Ascending aorta (tissue), 2 donors: ENCODE measurements at regions not wholly inside any gene's neighbourhood (a gene's known extent, or its start where the extent isn't known, plus 50 kb on each side); places are given as distances from the start of the nearest gene placed in this dataset.
"Not testable (repeated sequence)": the region's sequence is repeated elsewhere in the genome, so short reads cannot be mapped to it uniquely, and the experiment has no call there.

Experiments used
- DNase-seq, 2 donors: peaks; one replicate each; pipeline ENCODE4 v3.0.0-alpha.2; 2019; ENCODE audit warnings: low spot score in 2 of 2
- H3K27ac ChIP-seq, 2 donors: fragments of 200-600 bp; sonication (generic); one replicate each; pipeline ENCODE4 v1.5.1; 2016 to 2017; ENCODE audit warnings: mild to moderate bottlenecking in 1 of 2
- H3K27me3 ChIP-seq: fragments of 200-600 bp; sonication (generic); one replicate; pipeline ENCODE4 v1.5.1; 2017
- H3K36me3 ChIP-seq, 2 donors: fragments of 200-600 bp; sonication (generic); one replicate each; pipeline ENCODE4 v1.5.1; 2016
- H3K4me1 ChIP-seq, 2 donors: fragments of 200-600 bp; sonication (generic); one replicate each; pipeline ENCODE4 v1.5.1; 2016 to 2017; ENCODE audit warnings: mild to moderate bottlenecking in 1 of 2
- H3K4me3 ChIP-seq, 2 donors: fragments of 200-600 bp; sonication (generic); one replicate each; pipeline ENCODE4 v1.5.1; 2016 to 2017; ENCODE audit warnings: mild to moderate bottlenecking in 1 of 2
- H3K9me3 ChIP-seq, 2 donors: fragments of 200-600 bp; sonication (generic); one replicate each; pipeline ENCODE4 v1.5.1; 2016
- intact Hi-C: fragments of 100-400 bp; cut with DNase I; formaldehyde crosslinking; loops from one replicate; pipeline ENCODE4 v1.15.1; 2023
- TF ChIP-seq, protein P1 (sequence below), 3 experiments: fragments of 200-600 bp in 2 of 3; fragments of 450-650 bp in 1 of 3; sonication (generic) in 2 of 3; IDR thresholded peaks; one replicate each; pipeline ENCODE4 v1.5.1; 2016 to 2019; ENCODE audit warnings: antibody characterized with exemption in 3 of 3, mild to moderate bottlenecking in 1 of 3, moderate library complexity in 1 of 3

DNA sequence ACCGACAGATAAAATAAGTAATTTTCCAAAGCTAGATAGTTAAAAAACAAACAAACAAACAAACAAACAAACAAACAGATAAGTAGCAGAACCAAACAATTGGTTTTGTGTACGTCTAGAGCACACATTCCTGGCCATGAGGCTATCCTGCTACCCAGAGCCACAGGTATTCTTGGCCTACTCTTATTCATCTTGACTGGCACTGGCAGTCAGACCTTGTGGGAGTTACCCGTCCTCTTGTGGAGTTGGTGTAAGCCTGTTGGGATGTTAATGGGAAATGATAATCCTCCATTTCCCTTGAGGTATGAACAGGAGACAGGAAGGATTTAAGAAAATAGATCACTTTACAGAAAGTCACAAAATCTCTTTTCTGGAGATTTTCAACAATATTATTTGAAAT is 142.4 kb upstream of the MEOX2 start:
- Histone ChIP-seq H3K4me3 (no peak overlapping the region), H3K27me3 (no peaks in the 10 kb centered on the region), H3K4me1 (peaks cover 0 to 2% of the 10 kb centered on the region in 2 donors), H3K27ac (peak overlapping the region in 1 of 2 donors; percentile 23), H3K9me3 (no peaks in the 10 kb centered on the region), H3K36me3 (no peaks in the 10 kb centered on the region)
- TF ChIP-seq, protein P1, sequence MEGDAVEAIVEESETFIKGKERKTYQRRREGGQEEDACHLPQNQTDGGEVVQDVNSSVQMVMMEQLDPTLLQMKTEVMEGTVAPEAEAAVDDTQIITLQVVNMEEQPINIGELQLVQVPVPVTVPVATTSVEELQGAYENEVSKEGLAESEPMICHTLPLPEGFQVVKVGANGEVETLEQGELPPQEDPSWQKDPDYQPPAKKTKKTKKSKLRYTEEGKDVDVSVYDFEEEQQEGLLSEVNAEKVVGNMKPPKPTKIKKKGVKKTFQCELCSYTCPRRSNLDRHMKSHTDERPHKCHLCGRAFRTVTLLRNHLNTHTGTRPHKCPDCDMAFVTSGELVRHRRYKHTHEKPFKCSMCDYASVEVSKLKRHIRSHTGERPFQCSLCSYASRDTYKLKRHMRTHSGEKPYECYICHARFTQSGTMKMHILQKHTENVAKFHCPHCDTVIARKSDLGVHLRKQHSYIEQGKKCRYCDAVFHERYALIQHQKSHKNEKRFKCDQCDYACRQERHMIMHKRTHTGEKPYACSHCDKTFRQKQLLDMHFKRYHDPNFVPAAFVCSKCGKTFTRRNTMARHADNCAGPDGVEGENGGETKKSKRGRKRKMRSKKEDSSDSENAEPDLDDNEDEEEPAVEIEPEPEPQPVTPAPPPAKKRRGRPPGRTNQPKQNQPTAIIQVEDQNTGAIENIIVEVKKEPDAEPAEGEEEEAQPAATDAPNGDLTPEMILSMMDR (IDR thresholded peaks at IDR 0.05), result no peak
- DNase-seq, result no peak
- intact Hi-C loops, result no loop called here

DNA sequence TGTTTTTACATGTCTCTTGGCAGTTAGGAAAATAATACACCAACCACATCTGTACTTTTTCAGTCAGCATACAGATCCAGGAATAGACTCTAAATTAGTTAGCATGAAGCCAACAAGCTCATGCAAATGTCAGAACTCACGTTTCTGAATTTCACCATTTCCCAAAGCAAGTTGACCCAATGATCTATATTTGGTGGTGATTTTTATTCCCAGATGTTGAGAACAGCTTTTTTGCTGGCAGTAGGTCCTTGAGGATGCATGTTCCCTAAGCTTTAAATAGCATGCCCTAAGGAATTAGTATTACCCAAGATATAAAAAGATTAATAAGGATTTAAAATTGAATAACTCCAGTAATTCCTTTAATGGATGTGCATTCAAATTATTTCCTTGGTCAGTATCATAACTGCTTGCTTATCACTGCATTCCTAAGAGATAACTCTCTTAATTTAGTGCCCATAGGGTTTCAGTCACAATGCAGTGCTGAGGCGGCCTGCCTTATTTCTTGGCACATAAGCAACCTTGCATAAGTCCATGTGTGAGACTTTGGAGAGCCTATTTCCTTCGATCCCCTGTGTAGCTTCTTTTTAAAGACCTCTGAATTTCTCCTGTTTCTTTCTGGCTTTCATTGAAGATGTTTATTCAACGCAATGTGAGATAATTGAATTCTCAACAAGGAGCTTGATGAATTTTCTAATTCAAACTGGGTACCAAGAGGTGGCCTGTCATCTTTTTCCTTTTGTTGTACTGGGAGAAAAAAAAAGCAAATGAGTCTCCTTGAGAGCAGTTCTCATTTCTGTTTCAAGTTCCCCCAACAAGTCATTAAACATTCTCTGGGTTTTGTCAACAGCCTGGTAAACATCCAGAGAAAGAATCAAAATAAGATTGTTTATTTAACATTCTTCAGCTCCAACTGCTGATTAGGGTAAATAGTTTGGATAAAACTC is 135.3 kb upstream of the MEOX2 start:
- no peak overlapping the region for H3K27ac ChIP-seq
- H3K36me3 ChIP-seq, result no peaks in the 10 kb centered on the region
- TF ChIP-seq, protein P1 (IDR thresholded peaks at IDR 0.05), result no peak
- H3K27me3 ChIP-seq, result no peaks in the 10 kb centered on the region
- no peak for DNase-seq
- H3K4me1 ChIP-seq, result peaks cover 0 to 7% of the 10 kb centered on the region in 2 donors
- H3K4me3 ChIP-seq, result no peak overlapping the region
- no peaks in the 10 kb centered on the region for H3K9me3 ChIP-seq
- intact Hi-C loops, result no loop called here

DNA sequence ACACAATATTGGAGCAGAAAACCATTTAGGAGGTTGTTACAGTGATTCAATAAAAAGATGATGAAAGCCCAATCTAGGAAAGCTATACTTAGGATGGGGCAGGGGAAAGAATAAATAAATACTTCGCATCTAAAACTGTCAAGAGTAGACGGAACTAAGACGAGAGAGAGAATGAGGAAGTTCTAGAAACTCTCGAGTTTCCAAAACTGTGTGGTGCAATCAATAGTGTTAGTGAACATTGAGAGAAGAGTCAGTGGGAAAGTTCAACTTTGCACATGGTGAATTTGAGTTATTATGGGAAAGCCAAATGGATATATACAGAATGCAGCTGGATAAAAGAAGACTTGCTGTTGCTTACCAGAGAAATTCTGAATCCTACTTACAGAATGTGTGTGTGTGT is 133.8 kb upstream of the MEOX2 start:
- H3K36me3 ChIP-seq, result no peaks in the 10 kb centered on the region
- H3K4me3 ChIP-seq, result no peak overlapping the region
- peaks cover 0 to 12% of the 10 kb centered on the region in 2 donors for H3K4me1 ChIP-seq
- DNase-seq, result no peak
- TF ChIP-seq, protein P1 (IDR thresholded peaks at IDR 0.05), result no peak
- no peaks in the 10 kb centered on the region for H3K27me3 ChIP-seq
- no peaks in the 10 kb centered on the region for H3K9me3 ChIP-seq
- no peak overlapping the region for H3K27ac ChIP-seq
- intact Hi-C loops, result no loop called here

DNA sequence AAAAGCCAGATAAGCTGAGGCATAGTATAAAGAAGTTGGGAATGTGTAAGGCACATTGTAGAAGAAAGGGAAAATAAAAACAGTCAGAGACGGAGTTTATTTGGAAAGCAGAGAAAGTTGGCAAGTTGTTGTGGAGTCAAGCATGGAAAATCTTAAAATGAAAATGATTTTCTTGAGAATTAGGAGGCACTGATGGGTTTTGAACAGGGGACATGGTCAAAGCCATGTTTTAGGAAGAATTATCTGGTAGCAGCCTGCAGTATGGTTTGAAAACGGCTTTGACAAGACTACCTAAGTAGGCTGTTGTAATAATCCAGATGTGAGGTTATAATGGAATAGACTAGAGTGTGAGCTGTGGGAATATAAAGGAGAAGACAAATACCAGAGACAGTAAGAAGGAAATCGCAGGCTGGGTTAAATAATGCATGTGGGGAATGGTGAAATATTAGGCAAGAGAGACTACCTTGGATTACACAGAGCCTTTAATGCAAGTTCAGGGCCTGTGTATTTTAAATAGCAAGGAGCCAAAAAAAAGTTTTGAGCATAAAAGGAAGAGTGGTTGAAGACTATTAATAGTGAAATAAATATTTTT is 130.4 kb upstream of the MEOX2 start:
- Histone ChIP-seq H3K9me3 (no peaks in the 10 kb centered on the region), H3K36me3 (no peaks in the 10 kb centered on the region), H3K4me3 (no peak overlapping the region), H3K27me3 (no peaks in the 10 kb centered on the region), H3K4me1 (peaks cover 0 to 6% of the 10 kb centered on the region in 2 donors), H3K27ac (peak overlapping the region in 1 of 2 donors; percentile 7)
- TF ChIP-seq, protein P1 (IDR thresholded peaks at IDR 0.05), result no peak
- intact Hi-C loops, result loop anchor here (10.0 kb wide), 1 partner anchor 208 kb away; no protein-coding TSS in a partner anchor
- no peak for DNase-seq

DNA sequence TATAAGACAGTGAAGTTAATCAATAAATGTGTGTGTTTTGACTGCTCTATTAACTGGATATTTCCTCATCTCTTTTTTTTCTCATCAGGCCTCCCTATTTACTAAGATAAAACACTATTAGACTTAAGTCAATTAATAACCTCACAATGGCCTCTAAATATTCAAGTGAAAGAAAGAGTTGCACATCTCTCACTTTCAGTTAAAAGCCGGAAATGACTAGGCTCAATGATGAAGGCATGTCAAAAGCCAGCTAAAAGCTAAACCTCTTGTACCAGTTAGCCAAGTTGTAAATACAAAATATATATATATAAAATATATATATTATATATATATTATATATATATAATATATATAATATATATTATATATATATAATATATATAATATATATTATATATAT is 127.0 kb upstream of the MEOX2 start:
- no peaks in the 10 kb centered on the region for H3K36me3 ChIP-seq
- H3K4me1 ChIP-seq, result peaks cover 0 to 6% of the 10 kb centered on the region in 2 donors
- DNase-seq, result no peak
- intact Hi-C loops, result loop anchor here (10.0 kb wide), 1 partner anchor 211 kb away; no protein-coding TSS in a partner anchor
- no peak overlapping the region for H3K4me3 ChIP-seq
- no peaks in the 10 kb centered on the region for H3K9me3 ChIP-seq
- H3K27ac ChIP-seq, result no peak overlapping the region
- no peaks in the 10 kb centered on the region for H3K27me3 ChIP-seq
- TF ChIP-seq, protein P1 (IDR thresholded peaks at IDR 0.05), result no peak

DNA sequence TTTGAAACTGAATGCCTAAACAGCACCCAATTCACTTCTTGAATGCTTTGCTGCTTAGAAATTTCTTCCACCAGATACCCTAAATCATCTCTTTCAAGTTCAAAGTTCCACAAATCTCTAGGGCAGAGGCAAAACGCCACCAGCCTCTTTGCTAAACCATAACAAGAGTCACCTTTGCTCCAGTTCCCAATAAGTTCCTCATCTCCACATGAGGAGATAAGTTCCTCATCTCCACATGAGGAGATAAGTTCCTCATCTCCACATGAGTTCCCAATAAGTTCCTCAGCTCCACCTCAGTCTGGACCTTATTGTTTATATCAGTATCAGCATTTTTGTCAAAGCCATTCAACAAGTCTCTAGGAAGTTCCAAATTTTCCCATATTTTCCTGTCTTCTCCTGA is 123.9 kb upstream of the MEOX2 start:
- not testable (repeated sequence) for DNase-seq, H3K27ac ChIP-seq, H3K4me3 ChIP-seq, H3K36me3 ChIP-seq, H3K4me1 ChIP-seq, H3K9me3 ChIP-seq, H3K27me3 ChIP-seq
- intact Hi-C loops, result loop anchor here (10.0 kb wide), 1 partner anchor 214 kb away; no protein-coding TSS in a partner anchor

DNA sequence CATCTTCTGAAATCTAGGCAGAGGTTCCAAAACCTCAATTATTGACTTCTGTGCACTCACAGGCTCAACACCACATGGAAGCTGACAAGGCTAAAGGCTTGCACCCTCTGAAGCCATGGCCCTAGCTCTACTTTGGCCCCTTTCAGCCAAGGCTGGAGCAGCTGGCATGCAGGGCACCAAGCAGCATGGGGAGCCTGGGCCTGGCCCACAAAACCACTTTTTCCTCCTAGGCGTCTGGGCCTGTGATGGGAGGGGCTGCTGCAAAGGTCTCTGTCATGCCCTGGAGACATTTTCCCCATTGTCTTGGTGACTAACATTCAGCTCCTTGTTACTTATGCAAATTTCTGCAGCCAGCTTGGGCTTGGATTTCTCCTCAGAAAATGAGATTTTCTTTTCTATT is 123.5 kb upstream of the MEOX2 start:
- not testable (repeated sequence) for H3K36me3 ChIP-seq, H3K4me3 ChIP-seq, DNase-seq, H3K27me3 ChIP-seq, H3K27ac ChIP-seq, H3K9me3 ChIP-seq, H3K4me1 ChIP-seq
- intact Hi-C loops, result loop anchor here (10.0 kb wide), 1 partner anchor 215 kb away; no protein-coding TSS in a partner anchor
